Suppressor macrophage treated with lipopolysaccharide for 1 hour (primary cell): ENCODE measurements at regions not wholly inside any gene's neighbourhood (a gene's known extent, or its start where the extent isn't known, plus 50 kb on each side); places are given as distances from the start of the nearest gene placed in this dataset.

Source experiments
- DNase-seq, 3 donors: peaks; one replicate each; pipeline ENCODE4 v3.0.0-alpha.2; 2020 to 2022

DNA sequence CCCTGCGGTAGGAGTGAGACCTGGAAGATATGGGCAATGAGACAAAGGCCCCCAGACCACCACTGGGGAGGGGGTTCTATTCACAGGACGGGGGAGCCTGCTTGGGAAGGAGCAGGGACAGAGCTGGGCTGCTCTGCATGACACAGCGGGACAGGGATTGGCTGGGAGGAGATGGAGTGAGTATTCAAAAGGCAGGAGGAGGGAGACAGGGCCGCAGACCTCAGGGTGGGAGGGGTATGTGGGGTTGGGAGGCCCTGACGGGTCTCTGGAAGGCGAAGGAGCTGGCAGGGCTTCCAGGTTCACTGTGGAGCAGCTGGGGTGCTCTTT is 60.8 kb upstream of the RPS6KA2 start:
- DNase-seq, result no peak

DNA sequence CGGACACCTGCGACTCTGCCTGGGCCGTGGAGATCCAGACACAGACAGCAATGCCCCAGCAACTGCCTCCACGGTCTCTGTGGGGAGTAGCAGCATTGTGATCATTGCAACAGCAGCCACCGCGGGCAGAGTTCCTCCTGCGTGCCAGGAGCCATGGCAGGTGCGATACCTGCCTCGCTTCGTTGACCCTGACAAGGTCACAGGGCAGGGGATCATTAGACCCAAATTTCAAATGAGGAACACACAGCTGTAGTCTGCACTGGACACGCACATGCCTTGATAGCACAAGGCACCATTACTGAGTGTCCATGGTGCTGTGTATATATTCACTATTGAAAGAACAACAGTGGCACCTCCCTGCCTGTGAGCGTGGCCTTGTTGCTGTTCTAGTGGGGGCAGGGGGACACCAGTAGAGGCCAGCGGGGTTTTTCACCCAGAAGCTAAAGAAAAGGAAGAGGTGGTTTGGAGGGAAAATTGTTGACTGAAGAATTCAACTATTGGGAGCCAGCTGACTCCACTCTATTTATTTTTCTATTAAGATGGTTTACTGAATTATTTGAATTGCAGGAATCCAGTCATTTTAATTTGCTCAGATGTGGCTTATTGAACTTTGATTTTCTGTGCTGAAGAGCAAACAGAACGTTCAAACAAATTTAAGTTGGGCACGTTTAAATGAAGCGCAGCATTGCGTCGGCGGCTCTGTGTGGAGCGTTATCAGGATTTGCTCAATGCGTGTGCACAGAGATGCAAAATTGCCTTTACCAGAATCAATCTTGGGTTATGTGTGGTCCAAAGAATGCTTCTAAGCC is 60.2 kb upstream of the RPS6KA2 start:
- DNase-seq, result no peak

DNA sequence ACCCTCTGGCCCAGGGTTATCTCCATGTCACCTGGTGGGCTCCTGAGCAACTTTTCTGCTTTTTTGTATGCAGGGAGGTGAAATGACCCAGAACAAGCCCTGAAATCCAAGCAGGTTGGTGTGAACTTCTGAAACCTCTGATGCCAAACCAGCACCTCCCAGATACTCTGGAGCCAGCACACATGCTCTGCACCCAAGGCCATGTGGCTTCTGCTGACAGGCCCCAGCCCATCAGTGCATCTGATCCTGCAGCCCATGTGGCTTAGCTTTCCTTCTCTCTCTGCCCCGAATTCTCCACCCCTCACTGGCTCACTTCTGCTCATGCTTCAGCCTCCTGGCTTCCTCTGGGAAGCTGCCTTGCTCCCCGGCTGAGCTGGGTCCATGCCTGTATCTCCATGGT is 59.3 kb upstream of the RPS6KA2 start:
- no peak for DNase-seq

DNA sequence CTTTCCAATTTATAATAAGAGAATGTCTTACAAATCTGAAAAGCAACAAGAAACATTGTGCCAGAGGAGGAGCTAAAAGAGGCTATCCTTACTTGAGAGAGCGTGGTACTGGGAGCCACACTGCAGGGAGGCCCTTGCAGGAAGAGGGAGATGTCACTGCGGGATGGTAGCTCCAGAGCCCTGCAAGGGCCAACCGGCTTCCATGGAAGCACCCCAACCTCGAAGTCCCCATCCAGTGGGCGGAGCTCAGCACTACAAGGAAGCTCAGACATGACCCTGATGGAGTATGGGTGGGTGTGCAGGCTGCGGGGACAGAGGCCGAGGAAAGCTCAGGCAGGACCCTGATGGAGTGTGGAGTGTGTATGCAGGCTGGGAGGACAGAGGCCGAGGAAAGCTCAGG is 57.8 kb upstream of the RPS6KA2 start:
- DNase-seq, result no peak

DNA sequence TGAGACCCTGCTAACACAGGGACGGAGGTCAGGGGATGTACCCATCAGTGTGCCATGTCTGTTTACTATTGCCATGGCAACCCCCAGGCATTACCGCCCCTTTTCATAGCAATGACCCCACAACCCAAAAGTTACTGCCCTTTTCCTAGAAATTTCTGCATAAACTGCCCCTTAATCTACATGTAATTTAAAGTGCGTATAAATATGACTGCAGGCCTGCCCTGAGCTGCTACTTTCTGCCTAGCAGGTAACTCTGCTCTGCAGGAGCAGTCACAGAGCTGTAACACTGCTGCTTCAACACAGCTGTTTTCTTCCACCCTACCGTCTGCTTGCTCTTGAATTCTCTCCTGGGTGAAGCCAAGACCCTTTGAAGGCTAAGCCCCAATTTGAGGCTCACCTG is 57.1 kb upstream of the RPS6KA2 start:
- DNase-seq, result no peak

DNA sequence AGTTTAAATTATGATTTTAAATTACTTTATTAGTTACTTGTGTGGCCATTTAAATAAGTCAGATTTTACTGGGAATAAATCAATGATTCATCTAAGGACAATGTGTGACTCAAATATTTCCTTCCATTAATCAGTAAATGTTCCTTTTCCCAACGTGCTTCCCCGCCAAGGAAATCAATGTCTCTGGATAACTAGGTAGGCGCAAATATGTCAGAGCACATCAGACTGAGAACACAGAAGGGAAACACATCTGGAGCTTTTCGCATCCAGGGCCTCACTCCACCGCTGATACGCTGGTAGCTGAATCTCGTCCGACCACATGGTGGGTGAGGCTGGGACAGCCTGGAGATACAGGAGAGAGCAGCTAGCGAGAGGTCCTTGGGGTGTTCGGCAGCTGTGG is 56.4 kb upstream of the RPS6KA2 start:
- no peak for DNase-seq

DNA sequence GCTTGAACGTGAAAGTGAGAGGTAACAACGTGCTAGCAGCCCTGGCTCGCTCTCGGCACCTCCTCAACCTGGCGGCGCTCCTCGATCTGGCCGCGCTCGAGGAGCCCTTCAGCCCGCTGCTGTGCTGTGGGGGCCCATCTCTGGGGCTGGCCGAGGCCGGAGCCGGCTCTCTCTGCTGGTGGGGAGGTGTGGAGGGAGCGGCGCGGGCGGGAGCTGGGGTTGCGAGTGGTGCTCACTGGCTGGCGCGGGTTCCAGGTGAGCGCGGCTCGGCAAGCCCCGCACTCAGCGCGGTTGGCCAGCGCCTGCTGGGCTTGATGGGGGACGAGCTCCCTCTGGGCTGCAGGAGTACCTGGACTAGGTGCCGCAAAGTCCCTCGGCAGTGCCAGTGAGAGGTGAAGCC is 52.5 kb upstream of the RPS6KA2 start:
- DNase-seq, result no peak

DNA sequence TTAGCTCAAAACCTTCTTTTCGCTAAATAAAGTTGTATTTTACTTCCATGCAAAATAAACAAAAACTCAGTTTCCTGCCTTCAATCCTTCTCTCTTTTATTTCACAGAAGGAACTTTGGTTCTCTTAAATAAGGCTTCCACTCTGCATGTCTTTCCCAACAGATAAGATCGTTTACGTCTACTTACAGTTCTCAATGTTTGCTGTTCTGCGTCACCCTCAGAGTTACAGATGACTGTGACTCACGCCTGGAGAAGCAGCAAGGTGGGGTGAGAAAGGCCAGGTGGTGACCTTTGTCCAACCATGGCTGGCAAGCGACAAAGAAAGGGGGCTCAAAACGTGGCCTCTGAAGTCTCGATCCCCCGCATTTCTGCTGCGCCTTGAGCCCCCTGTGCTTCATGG is 51.4 kb upstream of the RPS6KA2 start:
- no peak for DNase-seq

DNA sequence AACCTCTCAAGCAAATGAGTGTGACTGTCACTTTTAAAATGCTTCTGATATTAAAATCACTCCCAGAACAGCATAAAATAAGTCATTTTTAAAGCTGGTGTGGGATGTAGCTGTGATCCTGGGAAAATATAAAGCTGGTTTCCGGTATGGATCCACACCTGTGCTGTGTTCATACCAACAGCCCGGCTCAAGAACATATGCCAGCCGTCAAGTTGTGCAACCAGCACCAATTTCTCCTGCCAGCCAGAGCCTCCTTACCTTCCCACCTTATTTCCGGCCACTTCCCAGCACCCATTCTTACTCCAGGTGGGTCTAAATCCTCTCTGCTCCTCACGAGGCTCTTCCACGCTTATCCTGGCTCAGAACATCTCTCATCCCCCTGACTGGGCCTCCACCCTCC is 50.9 kb upstream of the RPS6KA2 start:
- no peak for DNase-seq
